Sigmoid colon (tissue), 3 donors: ENCODE measurements at regions not wholly inside any gene's neighbourhood (a gene's known extent, or its start where the extent isn't known, plus 50 kb on each side); places are given as distances from the start of the nearest gene placed in this dataset.
"Not testable (repeated sequence)": the region's sequence is repeated elsewhere in the genome, so short reads cannot be mapped to it uniquely, and the experiment has no call there.

Source experiments
- CTCF ChIP-seq, 4 experiments: fragments of 450-650 bp in 3 of 4; fragments of 200-600 bp in 1 of 4; IDR thresholded peaks; one replicate each; pipeline ENCODE4 v1.5.1; 2016 to 2019; ENCODE audit warnings: antibody characterized with exemption in 4 of 4, mild to moderate bottlenecking in 3 of 4, moderate library complexity in 2 of 4
- POLR2A ChIP-seq, 2 donors: fragments of 450-650 bp; IDR thresholded peaks; one replicate each; pipeline ENCODE4 v1.6.1; 2016; ENCODE audit warnings: antibody characterized with exemption in 2 of 2, mild to moderate bottlenecking in 2 of 2, moderate library complexity in 2 of 2

- TF ChIP-seq POLR2A, CTCF (IDR thresholded peaks at IDR 0.05): not testable (repeated sequence)
Measured at GRCh38 chr2:90170978-90171377, 1479.5 kb downstream of the RPIA start.
